SK-N-SH (cell line): ENCODE measurements at regions not wholly inside any gene's neighbourhood (a gene's known extent, or its start where the extent isn't known, plus 50 kb on each side); places are given as distances from the start of the nearest gene placed in this dataset.

Experiments used
- CTCF ChIA-PET: fragments of 300-600, 350-600 bp; formaldehyde crosslinking; extraction: SDS; loops from one replicate; lab custom pipeline; 2021; lab: Yijun Ruan, JAX
- POLR2A ChIA-PET: fragments of 350-600 bp; sonication (Branson Sonifier 250); formaldehyde crosslinking; extraction: SDS; loops from one replicate; lab custom pipeline; 2020; ENCODE audit warnings: antibody characterized with exemption, inconsistent platforms; lab: Yijun Ruan, JAX
- DNase-seq: peaks from one replicate; pipeline ENCODE4 v3.0.0; 2012
- H2AFZ ChIP-seq: fragments of 200-600 bp; sonication (generic); 2 replicates; pipeline ENCODE4 v1.8.1; 2016; ENCODE audit warnings: antibody characterized with exemption, mild to moderate bottlenecking, low read depth
- H3F3A ChIP-seq: fragments of 200-600 bp; sonication (generic); replicated peaks from 2 replicates; pipeline ENCODE3; 2016; ENCODE audit warnings: antibody characterized with exemption, mild to moderate bottlenecking; ENCODE audit not compliant: insufficient read depth
- H3K27ac ChIP-seq, 2 experiments: fragments of 200-500 bp in 1 of 2; fragments of 200-600 bp in 1 of 2; sonication (Bioruptor generic) in 1 of 2; sonication (generic), shearing (Covaris generic) in 1 of 2; 2 replicates each; pipeline versions ENCODE4 v1.5.1 to v1.6.1; 2014 to 2016; ENCODE audit warnings: low read depth in 2 of 2, inconsistent platforms in 1 of 2, low read length in 1 of 2, mild to moderate bottlenecking in 1 of 2, mixed read lengths in 1 of 2
- H3K27me3 ChIP-seq: fragments of 200-600 bp; sonication (generic), shearing (Covaris generic); 2 replicates; pipeline ENCODE4 v1.6.1; 2016; ENCODE audit warnings: mixed run types; ENCODE audit not compliant: insufficient read depth
- H3K36me3 ChIP-seq, 2 experiments: fragments of 200-500 bp in 1 of 2; fragments of 200-600 bp in 1 of 2; sonication (Bioruptor generic) in 1 of 2; sonication (generic) in 1 of 2; replicated peaks in 1 of 2; 2 replicates each; pipeline versions ENCODE3 to v1.5.1; 2014 to 2016; ENCODE audit warnings: low read length in 1 of 2, mild to moderate bottlenecking in 1 of 2; ENCODE audit not compliant: insufficient read depth in 2 of 2, control insufficient read depth in 1 of 2
- H3K4me1 ChIP-seq, 2 experiments: fragments of 200-500 bp in 1 of 2; fragments of 200-600 bp in 1 of 2; sonication (Bioruptor generic) in 1 of 2; sonication (generic), shearing (Covaris generic) in 1 of 2; 2 replicates each; pipeline versions ENCODE4 v1.5.1 to v1.6.1; 2014 to 2016; ENCODE audit warnings: low read depth in 1 of 2, low read length in 1 of 2, mixed run types in 1 of 2; ENCODE audit not compliant: insufficient read depth in 2 of 2, control insufficient read depth in 1 of 2
- H3K4me2 ChIP-seq: fragments of 200-600 bp; sonication (generic), shearing (Covaris generic); 2 replicates; pipeline ENCODE4 v1.6.1; 2017; ENCODE audit warnings: mixed run types
- H3K4me3 ChIP-seq, 2 experiments: fragments of 200-500 bp in 1 of 2; fragments of 200-600 bp in 1 of 2; sonication (Bioruptor generic) in 1 of 2; sonication (generic), shearing (Covaris generic) in 1 of 2; 2 replicates each; pipeline versions ENCODE4 v1.5.1 to v1.8.1; 2014 to 2016; ENCODE audit warnings: low read depth in 2 of 2, inconsistent platforms in 1 of 2, low read length in 1 of 2, mild to moderate bottlenecking in 1 of 2, mixed read lengths in 1 of 2, moderate library complexity in 1 of 2
- H3K79me2 ChIP-seq: fragments of 200-600 bp; sonication (generic); 2 replicates; pipeline ENCODE4 v1.8.1; 2017; ENCODE audit warnings: mild to moderate bottlenecking; ENCODE audit not compliant: insufficient read depth
- H3K9ac ChIP-seq: fragments of 200-600 bp; sonication (generic); 2 replicates; pipeline ENCODE4 v1.6.1; 2017; ENCODE audit warnings: mixed run types
- H3K9me2 ChIP-seq: fragments of 200-600 bp; sonication (generic); 2 replicates; pipeline ENCODE4 v1.6.1; 2017; ENCODE audit warnings: mixed run types
- H3K9me3 ChIP-seq: fragments of 200-600 bp; sonication (generic); 2 replicates; pipeline ENCODE4 v1.6.1; 2017; ENCODE audit warnings: mixed run types, mild to moderate bottlenecking, moderate library complexity
- H4K20me1 ChIP-seq: fragments of 200-600 bp; sonication (generic); 2 replicates; pipeline ENCODE4 v1.6.1; 2017; ENCODE audit warnings: mild to moderate bottlenecking, mixed run types; ENCODE audit not compliant: insufficient read depth
- EP300 ChIP-seq, 2 experiments: IDR thresholded peaks; 2 replicates each; pipeline versions ENCODE4 v1.4.0 to v1.6.1; 2012; ENCODE audit warnings: borderline replicate concordance in 1 of 2, low read depth in 1 of 2, low read length in 1 of 2
- FOSL2 ChIP-seq: IDR thresholded peaks from 2 replicates; pipeline ENCODE4 v1.4.0; 2012; ENCODE audit warnings: low read depth, mild to moderate bottlenecking, moderate library complexity, borderline replicate concordance
- FOXJ3 ChIP-seq: sonication (generic); formaldehyde crosslinking; IDR thresholded peaks from 2 replicates; pipeline ENCODE4 v1.5.1; 2020; ENCODE audit warnings: mild to moderate bottlenecking, missing genetic modification reagents
- MEF2A ChIP-seq: IDR thresholded peaks from 2 replicates; pipeline ENCODE4 v1.4.0; 2012; ENCODE audit warnings: low read depth, borderline replicate concordance
- NRF1 ChIP-seq: IDR thresholded peaks from 2 replicates; pipeline ENCODE4 v1.6.1; 2012; ENCODE audit warnings: low read depth, mild to moderate bottlenecking, low read length
- RAD21 ChIP-seq: IDR thresholded peaks from 2 replicates; pipeline ENCODE4 v1.6.1; 2012; ENCODE audit warnings: mild to moderate bottlenecking, low read length
- RXRA ChIP-seq: IDR thresholded peaks from 2 replicates; pipeline ENCODE4 v1.4.0; 2012; ENCODE audit warnings: low read depth, mild to moderate bottlenecking, borderline replicate concordance
- SIN3A ChIP-seq: IDR thresholded peaks from 2 replicates; pipeline ENCODE4 v1.6.1; 2012; ENCODE audit warnings: low read depth, mild to moderate bottlenecking, low read length, moderate library complexity, borderline replicate concordance
- WGBS: methylation state at CpG from one replicate; pipeline ENCODE4 v1.1.6; 2017; ENCODE audit warnings: low lambda C conversion rate; 5-methylcytosine and 5-hydroxymethylcytosine counted together
- TF ChIP-seq, protein P1 (sequence below): IDR thresholded peaks from 2 replicates; pipeline ENCODE4; 2012
- TF ChIP-seq, protein P2 (sequence below): IDR thresholded peaks from 2 replicates; pipeline ENCODE4 v1.4.0; 2012; ENCODE audit warnings: low read depth, borderline replicate concordance
- TF ChIP-seq, protein P3 (sequence below): IDR thresholded peaks from 2 replicates; pipeline ENCODE4 v1.6.1; 2012; ENCODE audit warnings: mild to moderate bottlenecking, low read depth, low read length, moderate library complexity

DNA sequence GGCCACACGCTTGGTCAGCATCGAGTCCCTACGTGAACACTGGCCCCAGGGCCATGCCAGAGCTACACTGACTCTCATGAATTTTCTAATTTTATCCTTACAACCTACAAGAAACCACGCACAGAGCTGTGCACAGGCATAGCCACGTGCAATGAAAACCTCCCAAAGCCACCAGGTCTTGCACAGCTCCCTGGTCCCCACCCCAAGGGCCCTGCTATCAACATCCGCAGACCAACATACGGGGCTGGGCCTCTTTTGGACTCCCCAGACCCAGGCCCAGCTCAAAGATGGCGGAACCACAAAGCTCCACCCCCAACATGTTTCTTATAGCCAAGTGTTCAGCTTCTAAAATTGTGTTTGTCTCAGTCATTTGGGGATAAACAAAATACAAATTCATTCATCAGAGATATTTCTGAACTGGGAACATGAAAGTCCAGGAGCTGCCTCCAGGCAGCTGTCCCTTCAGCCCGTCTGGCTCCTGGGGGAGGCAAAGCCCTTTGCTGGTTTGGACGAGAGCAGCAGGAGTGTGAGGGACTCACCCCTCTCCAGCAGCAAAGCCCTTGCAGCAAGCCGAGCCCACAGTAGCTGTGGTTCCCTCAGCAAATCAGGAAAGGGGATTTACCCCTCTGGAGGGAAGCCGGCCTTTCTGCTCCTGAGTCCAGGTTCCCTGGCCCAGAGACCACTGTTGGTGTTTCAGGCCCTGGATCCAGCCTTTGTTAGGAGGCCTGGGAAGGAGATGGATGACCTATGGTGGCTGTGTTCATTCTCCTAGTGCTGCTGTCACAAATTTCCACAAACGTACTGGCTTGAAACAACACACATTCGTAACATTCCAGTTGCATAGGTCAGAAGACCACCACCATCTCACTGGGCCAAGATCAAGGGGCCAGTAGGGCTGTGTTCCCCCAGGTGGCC, 75.1 kb downstream of the OAT start:
- no peaks in the 10 kb centered on the region for H3K79me2 ChIP-seq
- ChIA-PET POLR2A (no interaction called here), CTCF (interaction anchor here (0.9 kb wide), 1 partner anchor 11 kb away, joined by 3 read pairs; no protein-coding TSS in a partner anchor)
- no peaks in the 10 kb centered on the region for H3F3A ChIP-seq
- H3K9me3 ChIP-seq, result no peaks in the 10 kb centered on the region
- H3K4me2 ChIP-seq, result no peak overlapping the region
- no peak for DNase-seq
- H3K4me1 ChIP-seq, result no peaks in the 10 kb centered on the region; a peak in 1 of 4 replicates
- TF ChIP-seq MEF2A, result no peak
- no peak for TF ChIP-seq FOSL2
- TF ChIP-seq FOXJ3 (CRISPR knock-in tag), result no peak
- no peak for TF ChIP-seq SIN3A
- no peak for TF ChIP-seq RAD21
- TF ChIP-seq, protein P1, sequence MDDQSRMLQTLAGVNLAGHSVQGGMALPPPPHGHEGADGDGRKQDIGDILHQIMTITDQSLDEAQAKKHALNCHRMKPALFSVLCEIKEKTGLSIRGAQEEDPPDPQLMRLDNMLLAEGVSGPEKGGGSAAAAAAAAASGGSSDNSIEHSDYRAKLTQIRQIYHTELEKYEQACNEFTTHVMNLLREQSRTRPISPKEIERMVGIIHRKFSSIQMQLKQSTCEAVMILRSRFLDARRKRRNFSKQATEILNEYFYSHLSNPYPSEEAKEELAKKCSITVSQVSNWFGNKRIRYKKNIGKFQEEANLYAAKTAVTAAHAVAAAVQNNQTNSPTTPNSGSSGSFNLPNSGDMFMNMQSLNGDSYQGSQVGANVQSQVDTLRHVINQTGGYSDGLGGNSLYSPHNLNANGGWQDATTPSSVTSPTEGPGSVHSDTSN, result no peak
- no peak for TF ChIP-seq EP300 (IDR thresholded peaks at IDR 0.05; ENCODE audit: borderline replicate concordance in 1 of 2, low read depth in 1 of 2, low read length in 1 of 2)
- no peak for TF ChIP-seq NRF1
- TF ChIP-seq, protein P2, sequence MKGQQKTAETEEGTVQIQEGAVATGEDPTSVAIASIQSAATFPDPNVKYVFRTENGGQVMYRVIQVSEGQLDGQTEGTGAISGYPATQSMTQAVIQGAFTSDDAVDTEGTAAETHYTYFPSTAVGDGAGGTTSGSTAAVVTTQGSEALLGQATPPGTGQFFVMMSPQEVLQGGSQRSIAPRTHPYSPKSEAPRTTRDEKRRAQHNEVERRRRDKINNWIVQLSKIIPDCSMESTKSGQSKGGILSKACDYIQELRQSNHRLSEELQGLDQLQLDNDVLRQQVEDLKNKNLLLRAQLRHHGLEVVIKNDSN, result no peak
- TF ChIP-seq, protein P3, sequence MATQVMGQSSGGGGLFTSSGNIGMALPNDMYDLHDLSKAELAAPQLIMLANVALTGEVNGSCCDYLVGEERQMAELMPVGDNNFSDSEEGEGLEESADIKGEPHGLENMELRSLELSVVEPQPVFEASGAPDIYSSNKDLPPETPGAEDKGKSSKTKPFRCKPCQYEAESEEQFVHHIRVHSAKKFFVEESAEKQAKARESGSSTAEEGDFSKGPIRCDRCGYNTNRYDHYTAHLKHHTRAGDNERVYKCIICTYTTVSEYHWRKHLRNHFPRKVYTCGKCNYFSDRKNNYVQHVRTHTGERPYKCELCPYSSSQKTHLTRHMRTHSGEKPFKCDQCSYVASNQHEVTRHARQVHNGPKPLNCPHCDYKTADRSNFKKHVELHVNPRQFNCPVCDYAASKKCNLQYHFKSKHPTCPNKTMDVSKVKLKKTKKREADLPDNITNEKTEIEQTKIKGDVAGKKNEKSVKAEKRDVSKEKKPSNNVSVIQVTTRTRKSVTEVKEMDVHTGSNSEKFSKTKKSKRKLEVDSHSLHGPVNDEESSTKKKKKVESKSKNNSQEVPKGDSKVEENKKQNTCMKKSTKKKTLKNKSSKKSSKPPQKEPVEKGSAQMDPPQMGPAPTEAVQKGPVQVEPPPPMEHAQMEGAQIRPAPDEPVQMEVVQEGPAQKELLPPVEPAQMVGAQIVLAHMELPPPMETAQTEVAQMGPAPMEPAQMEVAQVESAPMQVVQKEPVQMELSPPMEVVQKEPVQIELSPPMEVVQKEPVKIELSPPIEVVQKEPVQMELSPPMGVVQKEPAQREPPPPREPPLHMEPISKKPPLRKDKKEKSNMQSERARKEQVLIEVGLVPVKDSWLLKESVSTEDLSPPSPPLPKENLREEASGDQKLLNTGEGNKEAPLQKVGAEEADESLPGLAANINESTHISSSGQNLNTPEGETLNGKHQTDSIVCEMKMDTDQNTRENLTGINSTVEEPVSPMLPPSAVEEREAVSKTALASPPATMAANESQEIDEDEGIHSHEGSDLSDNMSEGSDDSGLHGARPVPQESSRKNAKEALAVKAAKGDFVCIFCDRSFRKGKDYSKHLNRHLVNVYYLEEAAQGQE, result no peak
- TF ChIP-seq RXRA, result no peak
- H3K9ac ChIP-seq, result no peak overlapping the region
- 27% methylated on average over 13 of the region's 14 CpGs for WGBS
- no peaks in the 10 kb centered on the region for H3K36me3 ChIP-seq
- H4K20me1 ChIP-seq, result no peaks in the 10 kb centered on the region
- no peak overlapping the region for H3K4me3 ChIP-seq
- H2AFZ ChIP-seq, result no peak overlapping the region
- no peaks in the 10 kb centered on the region for H3K9me2 ChIP-seq
- H3K27ac ChIP-seq, result no peak overlapping the region
- no peaks in the 10 kb centered on the region for H3K27me3 ChIP-seq
